Activated naive CD8-positive, alpha-beta T cell treated with anti-CD3 and anti-CD28 coated beads for 36 hours (primary cell): ENCODE measurements at regions not wholly inside any gene's neighbourhood (a gene's known extent, or its start where the extent isn't known, plus 50 kb on each side); places are given as distances from the start of the nearest gene placed in this dataset.
"Not testable (repeated sequence)": the region's sequence is repeated elsewhere in the genome, so short reads cannot be mapped to it uniquely, and the experiment has no call there.

Experiments used
- DNase-seq: peaks from one replicate; pipeline ENCODE4 v3.0.0; 2021
- H3K27ac Mint-ChIP-seq: one replicate; pipeline ENCODE4 v1.8.0; 2022; ENCODE audit warnings: mild to moderate bottlenecking, moderate library complexity, mixed read lengths
- H3K27me3 Mint-ChIP-seq: one replicate; pipeline ENCODE4 v1.8.0; 2022; ENCODE audit warnings: mild to moderate bottlenecking, mixed read lengths
- H3K36me3 Mint-ChIP-seq: one replicate; pipeline ENCODE4 v1.8.0; 2021; ENCODE audit warnings: mild to moderate bottlenecking, mixed read lengths
- H3K4me1 Mint-ChIP-seq: one replicate; pipeline ENCODE4 v1.8.0; 2021; ENCODE audit warnings: mixed read lengths
- H3K4me3 Mint-ChIP-seq: one replicate; pipeline ENCODE4 v1.8.0; 2022; ENCODE audit warnings: mild to moderate bottlenecking, moderate library complexity, mixed read lengths
- H3K9me3 Mint-ChIP-seq: one replicate; pipeline ENCODE4 v1.8.0; 2022; ENCODE audit warnings: mixed read lengths

GRCh38 chr4:26229974-26230373 lies 90.8 kb upstream of the RBPJ start:
- no peak overlapping the region for H3K4me3 Mint-ChIP-seq
- H3K27ac Mint-ChIP-seq = no peak overlapping the region
- peaks cover 7% of the 10 kb centered on the region for H3K4me1 Mint-ChIP-seq
- H3K27me3 Mint-ChIP-seq = no peaks in the 10 kb centered on the region
- no peak for DNase-seq
- no peaks in the 10 kb centered on the region for H3K9me3 Mint-ChIP-seq
- H3K36me3 Mint-ChIP-seq = no peaks in the 10 kb centered on the region

- peaks cover 7% of the 10 kb centered on the region for H3K4me1 Mint-ChIP-seq
- no peaks in the 10 kb centered on the region for H3K36me3 Mint-ChIP-seq
- H3K27ac Mint-ChIP-seq = no peak overlapping the region
- no peaks in the 10 kb centered on the region for H3K9me3 Mint-ChIP-seq
- no peak overlapping the region for H3K4me3 Mint-ChIP-seq
- H3K27me3 Mint-ChIP-seq = no peaks in the 10 kb centered on the region
- no peak for DNase-seq
These were observed 87.5 kb upstream of the RBPJ start for GRCh38 chr4:26233350-26233749.

GRCh38 chr4:26235500-26235899 lies 85.3 kb upstream of the RBPJ start:
- Mint-ChIP-seq H3K36me3 (no peaks in the 10 kb centered on the region), H3K27me3 (no peaks in the 10 kb centered on the region), H3K4me3 (no peak overlapping the region), H3K27ac (no peak overlapping the region), H3K9me3 (no peaks in the 10 kb centered on the region), H3K4me1 (peaks cover 7% of the 10 kb centered on the region)
- no peak for DNase-seq

- Mint-ChIP-seq H3K4me1 (peaks cover 7% of the 10 kb centered on the region), H3K36me3 (no peaks in the 10 kb centered on the region), H3K27me3 (no peaks in the 10 kb centered on the region), H3K4me3 (no peak overlapping the region), H3K27ac (no peak overlapping the region), H3K9me3 (no peaks in the 10 kb centered on the region)
- no peak for DNase-seq
These were observed 82.9 kb upstream of the RBPJ start for GRCh38 chr4:26237916-26238315.

GRCh38 chr4:26238426-26238777 lies 82.4 kb upstream of the RBPJ start:
- DNase-seq = no peak
- H3K36me3 Mint-ChIP-seq = no peaks in the 10 kb centered on the region
- no peak overlapping the region for H3K27ac Mint-ChIP-seq
- H3K9me3 Mint-ChIP-seq = no peaks in the 10 kb centered on the region
- H3K4me3 Mint-ChIP-seq = no peak overlapping the region
- no peaks in the 10 kb centered on the region for H3K27me3 Mint-ChIP-seq
- peaks cover 5% of the 10 kb centered on the region for H3K4me1 Mint-ChIP-seq

GRCh38 chr4:26238778-26239679 lies 81.8 kb upstream of the RBPJ start:
- no peak overlapping the region for H3K27ac Mint-ChIP-seq
- H3K4me1 Mint-ChIP-seq = peaks cover 2% of the 10 kb centered on the region
- no peaks in the 10 kb centered on the region for H3K27me3 Mint-ChIP-seq
- DNase-seq = no peak
- H3K36me3 Mint-ChIP-seq = no peaks in the 10 kb centered on the region
- no peak overlapping the region for H3K4me3 Mint-ChIP-seq
- no peaks in the 10 kb centered on the region for H3K9me3 Mint-ChIP-seq

GRCh38 chr4:26239801-26240200 lies 81.0 kb upstream of the RBPJ start:
- Mint-ChIP-seq H3K36me3 (no peaks in the 10 kb centered on the region), H3K27ac (no peak overlapping the region), H3K4me3 (no peak overlapping the region), H3K9me3 (no peaks in the 10 kb centered on the region), H3K27me3 (no peaks in the 10 kb centered on the region), H3K4me1 (no peaks in the 10 kb centered on the region)
- DNase-seq = no peak

GRCh38 chr4:26241179-26241578 lies 79.6 kb upstream of the RBPJ start:
- H3K4me3 Mint-ChIP-seq = no peak overlapping the region
- no peak overlapping the region for H3K27ac Mint-ChIP-seq
- no peaks in the 10 kb centered on the region for H3K4me1 Mint-ChIP-seq
- H3K36me3 Mint-ChIP-seq = no peaks in the 10 kb centered on the region
- DNase-seq = no peak
- no peaks in the 10 kb centered on the region for H3K27me3 Mint-ChIP-seq
- H3K9me3 Mint-ChIP-seq = peaks cover 1% of the 10 kb centered on the region

- Mint-ChIP-seq H3K27ac (no peak overlapping the region), H3K4me3 (no peak overlapping the region), H3K4me1 (no peaks in the 10 kb centered on the region), H3K9me3 (peaks cover 1% of the 10 kb centered on the region), H3K36me3 (no peaks in the 10 kb centered on the region), H3K27me3 (no peaks in the 10 kb centered on the region)
- no peak for DNase-seq
These were observed 78.4 kb upstream of the RBPJ start for GRCh38 chr4:26242451-26242850.

- not testable (repeated sequence) for H3K4me3 Mint-ChIP-seq, H3K9me3 Mint-ChIP-seq, H3K27me3 Mint-ChIP-seq, H3K4me1 Mint-ChIP-seq, H3K27ac Mint-ChIP-seq, DNase-seq, H3K36me3 Mint-ChIP-seq
These were observed 76.7 kb upstream of the RBPJ start for GRCh38 chr4:26244138-26244537.

GRCh38 chr4:26248647-26249046 lies 72.2 kb upstream of the RBPJ start:
- no peaks in the 10 kb centered on the region for H3K4me1 Mint-ChIP-seq
- H3K9me3 Mint-ChIP-seq = peaks cover 1% of the 10 kb centered on the region
- H3K27ac Mint-ChIP-seq = no peak overlapping the region
- no peak overlapping the region for H3K4me3 Mint-ChIP-seq
- no peaks in the 10 kb centered on the region for H3K27me3 Mint-ChIP-seq
- DNase-seq = no peak
- H3K36me3 Mint-ChIP-seq = no peaks in the 10 kb centered on the region

GRCh38 chr4:26252349-26253025 lies 68.3 kb upstream of the RBPJ start:
- Mint-ChIP-seq H3K27me3 (peaks cover 5% of the 10 kb centered on the region), H3K4me1 (no peaks in the 10 kb centered on the region), H3K27ac (no peak overlapping the region), H3K4me3 (no peak overlapping the region), H3K9me3 (no peaks in the 10 kb centered on the region), H3K36me3 (no peaks in the 10 kb centered on the region)
- no peak for DNase-seq

- Mint-ChIP-seq H3K4me1 (no peaks in the 10 kb centered on the region), H3K27me3 (peaks cover 5% of the 10 kb centered on the region), H3K4me3 (no peak overlapping the region), H3K27ac (no peak overlapping the region), H3K9me3 (no peaks in the 10 kb centered on the region), H3K36me3 (no peaks in the 10 kb centered on the region)
- no peak for DNase-seq
These were observed 66.8 kb upstream of the RBPJ start for GRCh38 chr4:26253968-26254367.

- H3K9me3 Mint-ChIP-seq = no peaks in the 10 kb centered on the region
- H3K4me1 Mint-ChIP-seq = no peaks in the 10 kb centered on the region
- H3K27me3 Mint-ChIP-seq = peaks cover 16% of the 10 kb centered on the region
- no peak overlapping the region for H3K4me3 Mint-ChIP-seq
- no peaks in the 10 kb centered on the region for H3K36me3 Mint-ChIP-seq
- no peak for DNase-seq
- no peak overlapping the region for H3K27ac Mint-ChIP-seq
These were observed 64.8 kb upstream of the RBPJ start for GRCh38 chr4:26255989-26256388.

- not testable (repeated sequence) for H3K9me3 Mint-ChIP-seq, H3K27ac Mint-ChIP-seq, H3K36me3 Mint-ChIP-seq, H3K4me3 Mint-ChIP-seq, H3K4me1 Mint-ChIP-seq, DNase-seq
- H3K27me3 Mint-ChIP-seq = peaks cover 24% of the 10 kb centered on the region
These were observed 63.4 kb upstream of the RBPJ start for GRCh38 chr4:26257444-26257843.

- Mint-ChIP-seq H3K27me3 (peaks cover 28% of the 10 kb centered on the region), H3K36me3 (peaks cover 2% of the 10 kb centered on the region), H3K4me1 (no peaks in the 10 kb centered on the region), H3K4me3 (no peak overlapping the region), H3K9me3 (no peaks in the 10 kb centered on the region), H3K27ac (no peak overlapping the region)
- DNase-seq = no peak
These were observed 63.0 kb upstream of the RBPJ start for GRCh38 chr4:26257850-26258249.
